CD14-positive monocyte (primary cell): ENCODE measurements at regions not wholly inside any gene's neighbourhood (a gene's known extent, or its start where the extent isn't known, plus 50 kb on each side); places are given as distances from the start of the nearest gene placed in this dataset.

ENCODE experiments used
- DNase-seq, 3 donors: peaks; one replicate each; pipeline ENCODE4 v3.0.0-alpha.2; 2011 to 2022
- H2AFZ ChIP-seq: 2 replicates; pipeline ENCODE4 v1.6.0; 2012; ENCODE audit warnings: mild to moderate bottlenecking, low read depth, low read length, inconsistent platforms; ENCODE audit not compliant: insufficient read depth, poor library complexity, severe bottlenecking
- H3K27ac ChIP-seq, 2 donors: 1 replicate in 1 of 2; 2 replicates in 1 of 2; pipeline ENCODE4 v1.5.1; 2012 to 2013; ENCODE audit warnings: low read length in 2 of 2, control low read depth in 1 of 2, inconsistent platforms in 1 of 2, low read depth in 1 of 2, mild to moderate bottlenecking in 1 of 2
- H3K27me3 ChIP-seq, 2 donors: one replicate each; pipeline versions ENCODE4 v1.6.0 to v1.6.1; 2011 to 2013; ENCODE audit warnings: low read length in 2 of 2; ENCODE audit not compliant: control insufficient read depth in 2 of 2, insufficient read depth in 2 of 2
- H3K36me3 ChIP-seq, 2 donors: replicated peaks in 1 of 2; 1 replicate in 1 of 2; 2 replicates in 1 of 2; pipeline versions ENCODE4 v1.5.1 to v1.6.1; 2012 to 2013; ENCODE audit warnings: low read length in 2 of 2, control low read depth in 1 of 2, inconsistent platforms in 1 of 2, mild to moderate bottlenecking in 1 of 2; ENCODE audit not compliant: insufficient read depth in 2 of 2, control insufficient read depth in 1 of 2
- H3K4me1 ChIP-seq, 2 donors: 1 replicate in 1 of 2; 2 replicates in 1 of 2; pipeline versions ENCODE4 v1.5.1 to v1.6.1; 2012 to 2013; ENCODE audit warnings: low read length in 2 of 2, control low read depth in 1 of 2, inconsistent platforms in 1 of 2, mild to moderate bottlenecking in 1 of 2, moderate library complexity in 1 of 2; ENCODE audit not compliant: insufficient read depth in 2 of 2, control insufficient read depth in 1 of 2
- H3K4me2 ChIP-seq: replicated peaks from 2 replicates; pipeline ENCODE3; 2012; ENCODE audit warnings: low read length, moderate library complexity, mild to moderate bottlenecking; ENCODE audit not compliant: poor library complexity, severe bottlenecking; ENCODE audit errors: extremely low read depth
- H3K4me3 ChIP-seq, 3 experiments: fragments of 200-600 bp in 1 of 3; sonication (generic) in 1 of 3; replicated peaks in 1 of 3; 1 replicate in 2 of 3; 2 replicates in 1 of 3; pipeline ENCODE4 v1.5.1; 2011 to 2013; ENCODE audit warnings: low read length in 3 of 3, mild to moderate bottlenecking in 3 of 3, control low read depth in 2 of 3, low read depth in 2 of 3, inconsistent platforms in 1 of 3, moderate library complexity in 1 of 3
- H3K79me2 ChIP-seq: 2 replicates; pipeline ENCODE4 v1.6.0; 2012; ENCODE audit warnings: mild to moderate bottlenecking, control low read depth, inconsistent platforms, low read length, moderate library complexity; ENCODE audit not compliant: insufficient read depth
- H3K9ac ChIP-seq: 2 replicates; pipeline ENCODE4 v1.6.0; 2017; ENCODE audit warnings: low read length, mild to moderate bottlenecking; ENCODE audit not compliant: insufficient read depth, poor library complexity, severe bottlenecking
- H3K9me3 ChIP-seq, 2 donors: replicated peaks in 1 of 2; 1 replicate in 1 of 2; 2 replicates in 1 of 2; pipeline versions ENCODE4 v1.5.1 to v1.6.1; 2012 to 2013; ENCODE audit warnings: low read length in 2 of 2, control low read depth in 1 of 2; ENCODE audit not compliant: control insufficient read depth in 1 of 2, insufficient read depth in 1 of 2
- H4K20me1 ChIP-seq: 2 replicates; pipeline ENCODE4 v1.6.0; 2012; ENCODE audit warnings: mild to moderate bottlenecking, low read length, control low read depth, moderate library complexity; ENCODE audit not compliant: insufficient read depth
- H3K27ac Mint-ChIP-seq, 7 donors: one replicate each; pipeline ENCODE4 v1.8.0; 2020; ENCODE audit warnings: mild to moderate bottlenecking in 7 of 7, mixed read lengths in 7 of 7, moderate library complexity in 6 of 7, inconsistent platforms in 2 of 7
- H3K27me3 Mint-ChIP-seq, 3 donors: one replicate each; pipeline ENCODE4 v1.8.0; 2021 to 2022; ENCODE audit warnings: low read depth in 3 of 3, mild to moderate bottlenecking in 3 of 3, mixed read lengths in 3 of 3, moderate library complexity in 3 of 3, inconsistent platforms in 1 of 3
- H3K36me3 Mint-ChIP-seq, 2 donors: one replicate each; pipeline ENCODE4 v1.8.0; 2020; ENCODE audit warnings: mixed read lengths in 2 of 2, inconsistent platforms in 1 of 2, mild to moderate bottlenecking in 1 of 2
- H3K4me1 Mint-ChIP-seq: one replicate; pipeline ENCODE4 v1.8.0; 2020; ENCODE audit warnings: mild to moderate bottlenecking, mixed read lengths
- H3K4me3 Mint-ChIP-seq, 2 donors: one replicate each; pipeline ENCODE4 v1.8.0; 2020; ENCODE audit warnings: mild to moderate bottlenecking in 2 of 2, mixed read lengths in 2 of 2, moderate library complexity in 1 of 2
- H3K9me3 Mint-ChIP-seq, 7 donors: one replicate each; pipeline ENCODE4 v1.8.0; 2020 to 2022; ENCODE audit warnings: mixed read lengths in 7 of 7, mild to moderate bottlenecking in 6 of 7, moderate library complexity in 6 of 7, inconsistent platforms in 2 of 7
- WGBS: methylation state at CpG from one replicate; pipeline ENCODE4 v1.1.5; 2013; ENCODE audit warnings: missing lambda C conversion rate; ENCODE audit not compliant: insufficient coverage; 5-methylcytosine and 5-hydroxymethylcytosine counted together
- intact Hi-C, 2 donors: fragments of 100-400 bp; cut with micrococcal nuclease; formaldehyde crosslinking; loops; one replicate each; pipeline versions ENCODE4 v1.15.0 to v1.15.1; 2023
- TF ChIP-seq, protein P1 (sequence below): fragments of 200-600 bp; IDR thresholded peaks from one replicate; pipeline ENCODE4 v1.8.0; 2022; ENCODE audit warnings: antibody characterized with exemption, mild to moderate bottlenecking

DNA sequence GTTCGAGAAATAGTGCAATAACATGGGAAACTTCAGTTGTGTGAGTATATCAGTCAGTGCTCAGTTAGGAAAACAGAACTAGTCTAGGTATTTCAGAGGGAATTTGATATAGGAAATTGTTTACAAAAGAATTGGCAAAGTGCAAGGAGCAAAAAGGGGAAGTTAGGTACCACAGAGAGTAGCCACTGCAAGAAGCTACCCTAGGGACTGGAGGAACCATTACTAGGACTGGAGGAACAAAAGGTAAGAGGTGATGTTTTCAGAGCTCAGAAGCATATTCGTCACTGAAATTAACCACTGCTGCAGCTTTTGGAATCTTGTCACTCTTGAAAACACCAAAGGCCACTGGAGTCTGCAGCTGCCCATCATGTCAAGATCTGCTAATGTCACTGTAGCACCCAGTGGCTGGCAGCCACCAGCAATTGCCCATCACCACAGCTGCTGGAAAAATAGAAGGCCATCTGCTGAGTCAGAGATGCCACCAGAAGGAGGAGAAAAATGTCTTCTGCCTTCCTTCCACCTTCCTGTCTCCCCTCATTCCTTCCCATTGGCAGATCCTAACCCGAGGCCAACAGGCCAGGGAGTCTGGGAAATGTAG lies 160.6 kb upstream of the RPS6KA3 start:
- DNase-seq = peak in 2 of 3 donors; percentile 13 to 19
- Mint-ChIP-seq H3K27me3 (peaks cover 0 to 2% (median 0%) of the 10 kb centered on the region in 3 donors), H3K4me1 (peaks cover 3% of the 10 kb centered on the region), H3K9me3 (peaks cover 0 to 5% (median 0%) of the 10 kb centered on the region in 7 donors), H3K36me3 (no peaks in the 10 kb centered on the region), H3K27ac (peak overlapping the region in 1 of 7 donors; percentile 50), H3K4me3 (no peak overlapping the region)
- no peaks in the 10 kb centered on the region for H3K36me3 ChIP-seq
- 67% methylated on average over 1 of the region's 3 CpGs for WGBS
- no peaks in the 10 kb centered on the region for H3K79me2 ChIP-seq
- intact Hi-C loops = no loop called here
- no peak overlapping the region for H3K9ac ChIP-seq
- peaks cover under 1% of the 10 kb centered on the region in 2 donors for H3K4me1 ChIP-seq
- TF ChIP-seq, protein P1, sequence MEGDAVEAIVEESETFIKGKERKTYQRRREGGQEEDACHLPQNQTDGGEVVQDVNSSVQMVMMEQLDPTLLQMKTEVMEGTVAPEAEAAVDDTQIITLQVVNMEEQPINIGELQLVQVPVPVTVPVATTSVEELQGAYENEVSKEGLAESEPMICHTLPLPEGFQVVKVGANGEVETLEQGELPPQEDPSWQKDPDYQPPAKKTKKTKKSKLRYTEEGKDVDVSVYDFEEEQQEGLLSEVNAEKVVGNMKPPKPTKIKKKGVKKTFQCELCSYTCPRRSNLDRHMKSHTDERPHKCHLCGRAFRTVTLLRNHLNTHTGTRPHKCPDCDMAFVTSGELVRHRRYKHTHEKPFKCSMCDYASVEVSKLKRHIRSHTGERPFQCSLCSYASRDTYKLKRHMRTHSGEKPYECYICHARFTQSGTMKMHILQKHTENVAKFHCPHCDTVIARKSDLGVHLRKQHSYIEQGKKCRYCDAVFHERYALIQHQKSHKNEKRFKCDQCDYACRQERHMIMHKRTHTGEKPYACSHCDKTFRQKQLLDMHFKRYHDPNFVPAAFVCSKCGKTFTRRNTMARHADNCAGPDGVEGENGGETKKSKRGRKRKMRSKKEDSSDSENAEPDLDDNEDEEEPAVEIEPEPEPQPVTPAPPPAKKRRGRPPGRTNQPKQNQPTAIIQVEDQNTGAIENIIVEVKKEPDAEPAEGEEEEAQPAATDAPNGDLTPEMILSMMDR = no peak
- H3K27me3 ChIP-seq = peaks cover 0 to 2% of the 10 kb centered on the region in 2 donors
- H3K27ac ChIP-seq = no peak overlapping the region
- no peak overlapping the region for H2AFZ ChIP-seq
- no peak overlapping the region for H3K4me2 ChIP-seq
- no peaks in the 10 kb centered on the region for H3K9me3 ChIP-seq
- no peaks in the 10 kb centered on the region for H4K20me1 ChIP-seq
- H3K4me3 ChIP-seq = no peak overlapping the region

DNA sequence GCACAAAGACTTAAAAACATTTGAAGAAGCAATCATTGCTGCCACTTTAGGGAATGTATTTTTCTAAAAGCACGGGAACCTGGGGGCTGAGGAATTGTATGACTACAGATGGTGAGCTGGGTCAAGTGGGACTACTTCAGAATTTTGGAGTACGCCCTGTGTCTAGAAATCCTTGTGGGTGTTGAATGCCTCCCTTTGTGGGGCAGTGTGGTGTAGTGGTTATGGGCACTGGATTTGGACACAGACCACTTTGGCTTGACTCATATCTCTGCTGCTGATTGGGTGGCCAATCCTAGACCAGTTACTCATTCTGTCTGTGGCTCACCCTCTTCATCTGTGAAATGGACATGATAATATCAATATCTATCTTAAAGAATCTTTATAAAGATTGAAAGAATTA lies 155.0 kb upstream of the RPS6KA3 start:
- Mint-ChIP-seq H3K4me1 (peaks cover 10% of the 10 kb centered on the region), H3K27me3 (peaks cover 0 to 3% (median 0%) of the 10 kb centered on the region in 3 donors), H3K27ac (no peak overlapping the region), H3K9me3 (peaks cover 0 to 3% (median 0%) of the 10 kb centered on the region in 7 donors), H3K36me3 (no peaks in the 10 kb centered on the region), H3K4me3 (no peak overlapping the region)
- Histone ChIP-seq H3K4me1 (peaks cover 6 to 8% of the 10 kb centered on the region in 2 donors), H2AFZ (no peak overlapping the region), H3K4me2 (no peak overlapping the region), H3K36me3 (no peaks in the 10 kb centered on the region), H3K27me3 (peaks cover 0 to 2% of the 10 kb centered on the region in 2 donors), H4K20me1 (no peaks in the 10 kb centered on the region), H3K27ac (no peak overlapping the region), H3K9me3 (no peaks in the 10 kb centered on the region), H3K9ac (no peak overlapping the region), H3K4me3 (no peak overlapping the region), H3K79me2 (no peaks in the 10 kb centered on the region)
- WGBS = 0% methylated on average over 1 of the region's 2 CpGs
- DNase-seq = no peak
- TF ChIP-seq, protein P1 = no peak
- intact Hi-C loops = no loop called here
